Right atrium auricular region (tissue), 2 donors: ENCODE measurements at regions not wholly inside any gene's neighbourhood (a gene's known extent, or its start where the extent isn't known, plus 50 kb on each side); places are given as distances from the start of the nearest gene placed in this dataset.
A peak's percentile ranks its signal among the peaks of the same experiment; 100 is the strongest.

Source experiments
- DNase-seq: peaks from one replicate; pipeline ENCODE4 v3.0.0-alpha.2; 2019; ENCODE audit warnings: low spot score
- H3K27ac ChIP-seq, 2 donors: fragments of 200-600 bp; sonication (generic); 1 replicate in 1 of 2; 2 replicates in 1 of 2; pipeline ENCODE4 v1.5.1; 2016 to 2019
- H3K27me3 ChIP-seq, 2 donors: fragments of 200-600 bp; sonication (generic); one replicate each; pipeline versions ENCODE4 v1.5.1 to v1.6.0; 2017 to 2019
- H3K36me3 ChIP-seq: fragments of 200-600 bp; sonication (generic); one replicate; pipeline ENCODE4 v1.5.1; 2016
- H3K4me1 ChIP-seq, 2 donors: fragments of 200-600 bp; sonication (generic); one replicate each; pipeline versions ENCODE4 v1.5.1 to v1.6.0; 2017 to 2019
- H3K4me3 ChIP-seq, 2 donors: fragments of 200-600 bp; sonication (generic); 1 replicate in 1 of 2; 2 replicates in 1 of 2; pipeline ENCODE4 v1.5.1; 2017 to 2019; ENCODE audit warnings: mild to moderate bottlenecking in 1 of 2, moderate library complexity in 1 of 2
- H3K9me3 ChIP-seq, 2 donors: fragments of 200-600 bp; sonication (generic); one replicate each; pipeline ENCODE4 v1.5.1; 2019
- TF ChIP-seq, protein P1 (sequence below), 2 donors: fragments of 200-600 bp; sonication (generic); IDR thresholded peaks; one replicate each; pipeline ENCODE4 v1.5.1; 2019; ENCODE audit warnings: antibody characterized with exemption in 2 of 2

DNA sequence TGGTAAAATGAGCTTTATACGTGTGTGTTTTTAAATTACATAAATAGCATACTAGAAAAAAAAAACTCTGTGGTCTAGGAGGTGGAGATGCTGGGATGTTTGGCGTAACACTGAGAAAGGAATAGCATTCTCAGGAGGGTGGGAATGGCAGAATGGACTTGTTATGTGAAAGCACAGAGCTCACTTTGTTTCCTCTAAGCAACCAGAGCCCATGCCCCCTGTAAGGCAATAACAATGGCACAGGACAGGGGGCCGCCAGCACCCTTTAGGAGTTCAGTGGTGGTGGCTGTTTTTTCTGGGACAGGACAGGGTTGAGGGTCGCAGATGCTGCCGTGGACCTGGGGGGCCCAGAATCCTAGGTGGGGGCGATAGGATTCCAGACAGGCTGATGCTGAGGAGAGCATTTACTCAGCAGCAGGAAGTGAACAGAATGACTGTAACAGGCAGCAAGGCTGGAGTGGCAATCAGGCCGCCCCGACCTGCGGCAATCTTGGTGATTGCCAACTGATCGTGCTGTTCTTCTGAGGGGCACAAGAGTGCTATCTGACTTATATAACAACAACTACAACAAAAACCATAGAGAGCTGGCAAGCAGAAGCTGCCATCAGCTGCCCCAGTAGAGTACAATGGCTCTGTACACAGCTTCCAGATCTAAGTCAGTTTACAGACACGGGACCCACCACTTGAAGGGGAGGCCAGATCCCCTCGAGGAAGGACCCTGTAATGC, 160.4 kb downstream of the UACA start:
- Histone ChIP-seq H3K27ac (no peak overlapping the region), H3K4me3 (no peak overlapping the region), H3K27me3 (no peaks in the 10 kb centered on the region), H3K9me3 (no peaks in the 10 kb centered on the region), H3K4me1 (peaks cover 0 to 18% of the 10 kb centered on the region in 2 donors), H3K36me3 (no peaks in the 10 kb centered on the region)
- TF ChIP-seq, protein P1, sequence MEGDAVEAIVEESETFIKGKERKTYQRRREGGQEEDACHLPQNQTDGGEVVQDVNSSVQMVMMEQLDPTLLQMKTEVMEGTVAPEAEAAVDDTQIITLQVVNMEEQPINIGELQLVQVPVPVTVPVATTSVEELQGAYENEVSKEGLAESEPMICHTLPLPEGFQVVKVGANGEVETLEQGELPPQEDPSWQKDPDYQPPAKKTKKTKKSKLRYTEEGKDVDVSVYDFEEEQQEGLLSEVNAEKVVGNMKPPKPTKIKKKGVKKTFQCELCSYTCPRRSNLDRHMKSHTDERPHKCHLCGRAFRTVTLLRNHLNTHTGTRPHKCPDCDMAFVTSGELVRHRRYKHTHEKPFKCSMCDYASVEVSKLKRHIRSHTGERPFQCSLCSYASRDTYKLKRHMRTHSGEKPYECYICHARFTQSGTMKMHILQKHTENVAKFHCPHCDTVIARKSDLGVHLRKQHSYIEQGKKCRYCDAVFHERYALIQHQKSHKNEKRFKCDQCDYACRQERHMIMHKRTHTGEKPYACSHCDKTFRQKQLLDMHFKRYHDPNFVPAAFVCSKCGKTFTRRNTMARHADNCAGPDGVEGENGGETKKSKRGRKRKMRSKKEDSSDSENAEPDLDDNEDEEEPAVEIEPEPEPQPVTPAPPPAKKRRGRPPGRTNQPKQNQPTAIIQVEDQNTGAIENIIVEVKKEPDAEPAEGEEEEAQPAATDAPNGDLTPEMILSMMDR (IDR thresholded peaks at IDR 0.05): no peak
- no peak for DNase-seq

DNA sequence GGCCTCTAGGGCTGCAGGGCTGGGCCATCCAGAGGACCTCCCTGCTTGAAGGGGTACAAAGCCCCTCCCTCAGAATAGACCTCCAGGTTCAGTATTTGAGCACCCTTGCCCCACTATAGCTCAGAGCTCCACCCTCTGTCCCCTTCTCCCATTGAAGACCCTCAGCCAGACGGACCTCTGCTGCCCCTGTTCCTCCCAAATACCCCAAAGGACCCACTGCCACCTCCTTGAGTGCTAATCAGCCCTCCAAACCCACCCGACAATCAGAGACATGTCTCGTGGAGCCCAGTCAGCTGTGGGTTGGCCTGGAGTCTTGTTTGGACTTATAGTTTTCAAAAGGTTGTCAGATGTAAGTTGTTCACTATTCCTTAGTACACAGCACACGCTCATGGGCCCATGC, 161.1 kb downstream of the UACA start:
- Histone ChIP-seq H3K36me3 (no peaks in the 10 kb centered on the region), H3K27me3 (no peaks in the 10 kb centered on the region), H3K4me1 (peaks cover 0 to 18% of the 10 kb centered on the region in 2 donors), H3K9me3 (no peaks in the 10 kb centered on the region), H3K4me3 (no peak overlapping the region), H3K27ac (no peak overlapping the region)
- DNase-seq: no peak
- TF ChIP-seq, protein P1 (IDR thresholded peaks at IDR 0.05): no peak

DNA sequence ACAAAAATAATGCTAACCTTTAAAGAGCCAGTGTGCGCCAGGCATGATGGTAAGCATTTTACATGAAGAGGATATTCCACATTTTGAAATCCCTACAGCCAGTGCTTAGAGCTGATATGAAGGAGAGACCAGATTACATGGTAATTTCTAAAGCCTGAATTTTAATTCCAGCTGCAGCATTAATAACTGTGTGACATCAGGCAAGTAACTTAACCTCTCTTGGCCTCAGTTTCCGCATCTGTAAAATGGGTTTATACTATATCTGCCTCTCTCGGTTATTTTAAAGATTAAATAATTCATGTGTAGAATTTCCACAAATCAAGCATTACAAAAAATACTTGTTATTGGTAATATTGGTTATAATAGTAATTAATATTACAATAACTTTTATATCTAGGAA, 165.4 kb downstream of the UACA start:
- H3K36me3 ChIP-seq: no peaks in the 10 kb centered on the region
- DNase-seq: no peak
- no peak overlapping the region for H3K27ac ChIP-seq
- H3K9me3 ChIP-seq: peaks cover 0 to 18% of the 10 kb centered on the region in 2 donors
- H3K4me3 ChIP-seq: no peak overlapping the region
- TF ChIP-seq, protein P1 (IDR thresholded peaks at IDR 0.05): no peak
- H3K27me3 ChIP-seq: no peaks in the 10 kb centered on the region
- H3K4me1 ChIP-seq: no peaks in the 10 kb centered on the region

DNA sequence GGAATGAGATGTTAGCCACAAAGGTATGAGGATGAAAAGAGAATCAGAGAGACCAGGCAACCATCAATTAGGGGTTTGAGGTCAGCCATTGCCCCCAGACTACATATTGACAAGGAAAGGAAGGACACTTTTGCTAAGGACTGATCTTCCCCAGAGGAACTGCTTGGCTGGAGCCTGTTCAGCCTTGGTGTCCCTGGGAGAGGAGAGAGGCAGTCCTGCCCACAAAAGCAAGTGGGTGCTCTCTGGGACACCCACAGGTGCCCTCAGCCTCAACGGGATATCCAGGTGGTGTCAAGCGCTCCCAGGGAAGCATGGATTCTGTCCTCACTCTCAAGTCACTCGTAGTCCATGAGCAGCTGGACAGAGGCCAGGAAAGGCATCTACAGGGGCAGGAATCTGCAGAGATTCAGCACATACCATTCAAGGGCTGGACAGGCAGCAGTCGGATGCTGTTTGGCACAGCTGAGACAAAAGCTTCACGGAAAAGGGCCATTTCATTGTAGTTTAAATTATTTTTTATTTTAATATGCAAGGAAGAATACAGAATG, 166.2 kb downstream of the UACA start:
- DNase-seq: peak; percentile 38

DNA sequence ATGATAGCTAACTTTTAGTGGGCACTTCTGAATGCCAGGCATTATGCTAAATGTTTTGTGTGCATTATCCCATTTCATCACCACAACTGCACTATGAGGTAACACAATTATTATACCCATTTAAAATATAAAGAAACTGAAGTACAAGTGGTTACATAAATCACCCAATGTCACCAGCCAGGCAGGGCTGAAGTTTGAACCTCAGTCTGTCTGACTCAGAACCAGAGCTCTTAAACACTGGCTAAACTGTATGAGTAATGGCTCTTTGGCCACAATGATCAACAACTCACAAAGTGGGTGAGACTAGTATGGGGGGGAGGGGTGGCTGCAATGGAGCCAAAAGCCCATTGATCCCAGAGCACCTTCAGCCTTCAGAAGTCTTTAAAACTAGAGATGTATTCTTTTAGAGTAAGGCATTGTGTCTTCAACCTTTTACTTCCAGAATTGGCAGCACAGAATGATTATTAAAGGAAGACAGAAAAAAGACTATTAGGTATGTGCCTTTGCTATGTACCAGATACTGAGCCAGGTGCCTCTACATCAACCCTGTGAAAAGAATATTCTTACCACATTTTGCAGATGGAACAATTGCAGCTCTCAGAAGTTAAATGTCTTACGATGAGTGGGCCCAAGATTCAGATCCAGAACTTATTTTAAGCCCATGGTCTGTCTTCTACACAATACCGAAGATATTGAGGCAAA, 166.9 kb downstream of the UACA start:
- TF ChIP-seq, protein P1 (IDR thresholded peaks at IDR 0.05): no peak

More for the DNA sequence above, 166.2 kb downstream of the UACA start:
- Histone ChIP-seq H3K4me1 (no peaks in the 10 kb centered on the region), H3K27ac (no peak overlapping the region), H3K27me3 (no peaks in the 10 kb centered on the region), H3K36me3 (no peaks in the 10 kb centered on the region), H3K9me3 (peaks cover 0 to 18% of the 10 kb centered on the region in 2 donors), H3K4me3 (no peak overlapping the region)
- TF ChIP-seq, protein P1 (IDR thresholded peaks at IDR 0.05): no peak

More for the DNA sequence above, 166.9 kb downstream of the UACA start:
- Histone ChIP-seq H3K27me3 (no peaks in the 10 kb centered on the region), H3K9me3 (peaks cover 0 to 18% of the 10 kb centered on the region in 2 donors), H3K4me1 (no peaks in the 10 kb centered on the region), H3K27ac (no peak overlapping the region), H3K4me3 (no peak overlapping the region), H3K36me3 (no peaks in the 10 kb centered on the region)
- DNase-seq: peak; percentile 1
